ENCODE measurements at regions not wholly inside any gene's neighbourhood (a gene's known extent, or its start where the extent isn't known, plus 50 kb on each side); places are given as distances from the start of the nearest gene placed in this dataset.

GRCh38 chr13:50468849-50469669 is 374.4 kb downstream of the DLEU7 start:
- TF ChIP-seq GATA2 (IDR thresholded peaks at IDR 0.05; ENCODE audit: low read depth, low read length) = no peak
- no peak for TF ChIP-seq GATA3 (IDR thresholded peaks at IDR 0.05; ENCODE audit: low read depth, low read length)

Measured in SH-SY5Y (cell line).